ENCODE measurements at regions not wholly inside any gene's neighbourhood (a gene's known extent, or its start where the extent isn't known, plus 50 kb on each side); places are given as distances from the start of the nearest gene placed in this dataset.
"Not testable (repeated sequence)": the region's sequence is repeated elsewhere in the genome, so short reads cannot be mapped to it uniquely, and the experiment has no call there.

GRCh38 chr17:63293323-63294075, 152.6 kb downstream of the CYB561 start:
- peak; percentile 58 for DNase-seq (ENCODE audit: low spot score)

GRCh38 chr17:63294776-63295175, 151.3 kb downstream of the CYB561 start:
- DNase-seq (ENCODE audit: low spot score) = no peak

GRCh38 chr17:63295288-63295687, 150.8 kb downstream of the CYB561 start:
- no peak for DNase-seq (ENCODE audit: low spot score)

GRCh38 chr17:63295839-63296590, 150.1 kb downstream of the CYB561 start:
- DNase-seq (ENCODE audit: low spot score) = no peak

GRCh38 chr17:63298916-63299315, 147.2 kb downstream of the CYB561 start:
- DNase-seq (ENCODE audit: low spot score) = not testable (repeated sequence)

GRCh38 chr17:63304704-63305261, 141.3 kb downstream of the CYB561 start:
- DNase-seq (ENCODE audit: low spot score) = no peak

GRCh38 chr17:63305857-63306256, 140.2 kb downstream of the CYB561 start:
- DNase-seq (ENCODE audit: low spot score) = no peak

- DNase-seq (ENCODE audit: low spot score) = no peak
Measured at GRCh38 chr17:63306855-63307254, 139.3 kb downstream of the CYB561 start.

- no peak for DNase-seq (ENCODE audit: low spot score)
Measured at GRCh38 chr17:63308272-63308671, 137.8 kb downstream of the CYB561 start.

GRCh38 chr17:63309021-63309420, 137.1 kb downstream of the CYB561 start:
- no peak for DNase-seq (ENCODE audit: low spot score)

GRCh38 chr17:63311416-63311937, 134.6 kb downstream of the CYB561 start:
- no peak for DNase-seq (ENCODE audit: low spot score)

- no peak for DNase-seq (ENCODE audit: low spot score)
Measured at GRCh38 chr17:63314761-63315160, 131.3 kb downstream of the CYB561 start.

- no peak for DNase-seq (ENCODE audit: low spot score)
Measured at GRCh38 chr17:63316100-63316499, 130.0 kb downstream of the CYB561 start.

GRCh38 chr17:63317166-63317840, 128.8 kb downstream of the CYB561 start:
- no peak for DNase-seq (ENCODE audit: low spot score)

- no peak for DNase-seq (ENCODE audit: low spot score)
Measured at GRCh38 chr17:63325808-63326207, 120.3 kb downstream of the CYB561 start.

GRCh38 chr17:63329876-63330275, 116.2 kb downstream of the CYB561 start:
- DNase-seq (ENCODE audit: low spot score) = no peak

GRCh38 chr17:63331301-63332061, 114.6 kb downstream of the CYB561 start:
- DNase-seq (ENCODE audit: low spot score) = no peak

- DNase-seq (ENCODE audit: low spot score) = no peak
Measured at GRCh38 chr17:63332286-63332685, 113.8 kb downstream of the CYB561 start.

GRCh38 chr17:63333869-63334268, 112.2 kb downstream of the CYB561 start:
- DNase-seq (ENCODE audit: low spot score) = no peak

GRCh38 chr17:63335831-63336230, 110.3 kb downstream of the CYB561 start:
- no peak for DNase-seq (ENCODE audit: low spot score)

- no peak for DNase-seq (ENCODE audit: low spot score)
Measured at GRCh38 chr17:63337579-63337978, 108.5 kb downstream of the CYB561 start.

- DNase-seq (ENCODE audit: low spot score) = no peak
Measured at GRCh38 chr17:63338272-63338671, 107.8 kb downstream of the CYB561 start.

All from AG08395 (cell line).